Smooth muscle cell (in vitro differentiated cells): ENCODE measurements at regions not wholly inside any gene's neighbourhood (a gene's known extent, or its start where the extent isn't known, plus 50 kb on each side); places are given as distances from the start of the nearest gene placed in this dataset.

Experiments used
- DNase-seq: peaks from one replicate; lab custom pipeline; 2025; ENCODE audit not compliant: unreplicated experiment; lab: John Stamatoyannopoulos, UW
- H2AFZ ChIP-seq: fragments of 200-600 bp; sonication (generic); 2 replicates; pipeline ENCODE4 v1.6.0; 2016; ENCODE audit warnings: antibody characterized with exemption, low read depth, mild to moderate bottlenecking
- H3F3A ChIP-seq: fragments of 200-600 bp; sonication (generic); 2 replicates; pipeline ENCODE4 v1.6.0; 2017; ENCODE audit warnings: antibody characterized with exemption, low read depth
- H3K27ac ChIP-seq: fragments of 200-600 bp; sonication (generic); 2 replicates; pipeline ENCODE4 v1.5.1; 2016; ENCODE audit warnings: low read depth, mild to moderate bottlenecking
- H3K27me3 ChIP-seq: fragments of 200-600 bp; sonication (generic); 2 replicates; pipeline ENCODE4 v1.6.1; 2016; ENCODE audit warnings: low read depth, mild to moderate bottlenecking
- H3K36me3 ChIP-seq: fragments of 200-600 bp; sonication (generic); 2 replicates; pipeline ENCODE4 v1.5.1; 2016; ENCODE audit warnings: low read depth
- H3K4me1 ChIP-seq: fragments of 200-600 bp; sonication (generic); 2 replicates; pipeline ENCODE4 v1.5.1; 2016; ENCODE audit warnings: low read depth
- H3K4me2 ChIP-seq: fragments of 200-600 bp; sonication (generic); 2 replicates; pipeline ENCODE4 v1.6.0; 2016; ENCODE audit warnings: mild to moderate bottlenecking
- H3K4me3 ChIP-seq: fragments of 200-600 bp; sonication (generic); 2 replicates; pipeline ENCODE4 v1.5.1; 2016; ENCODE audit warnings: mild to moderate bottlenecking
- H3K79me2 ChIP-seq: fragments of 200-600 bp; sonication (generic); 2 replicates; pipeline ENCODE4 v1.6.0; 2016; ENCODE audit warnings: low read depth, mild to moderate bottlenecking
- H3K9ac ChIP-seq: fragments of 200-600 bp; sonication (generic); 2 replicates; pipeline ENCODE4 v1.6.0; 2016; ENCODE audit warnings: low read depth
- H3K9me3 ChIP-seq: fragments of 200-600 bp; sonication (generic); replicated peaks from 2 replicates; pipeline ENCODE4 v1.5.1; 2016; ENCODE audit warnings: low read depth
- H4K20me1 ChIP-seq: fragments of 200-600 bp; sonication (generic); 2 replicates; pipeline ENCODE4 v1.6.0; 2016; ENCODE audit warnings: low read depth
- WGBS: methylation state at CpG from one replicate; pipeline ENCODE4 v1.1.7; 2016; ENCODE audit warnings: low lambda C conversion rate; 5-methylcytosine and 5-hydroxymethylcytosine counted together
- TF ChIP-seq, protein P1 (sequence below): fragments of 200-600 bp; sonication (generic); IDR thresholded peaks from 2 replicates; pipeline ENCODE4 v1.5.1; 2017; ENCODE audit warnings: borderline replicate concordance, mild to moderate bottlenecking, antibody characterized with exemption; ENCODE audit not compliant: insufficient read depth, poor library complexity, severe bottlenecking

DNA sequence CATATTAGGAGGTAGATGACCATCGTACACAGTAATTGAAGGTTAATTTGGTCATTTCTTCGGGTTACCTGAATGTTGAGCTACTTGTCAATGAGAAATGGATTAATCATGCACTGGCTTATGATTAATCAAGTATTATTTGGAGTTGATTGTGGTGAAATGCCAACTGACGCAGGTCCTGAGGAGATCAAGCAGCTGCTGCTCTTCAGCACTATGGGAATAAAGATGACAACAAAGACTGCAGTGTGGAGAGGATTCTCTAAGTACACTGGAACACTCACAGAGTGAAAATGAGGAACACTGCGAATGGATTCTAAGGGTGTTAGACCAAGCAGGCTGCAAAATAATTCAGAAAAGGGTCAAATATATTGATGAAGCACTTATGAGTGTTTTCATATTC lies 202.8 kb upstream of the DIO2 start:
- no peaks in the 10 kb centered on the region for H3K27me3 ChIP-seq
- H3K27ac ChIP-seq = no peak overlapping the region
- H3K4me3 ChIP-seq = no peak overlapping the region
- H2AFZ ChIP-seq = no peak overlapping the region
- no peak for DNase-seq
- H3K36me3 ChIP-seq = no peaks in the 10 kb centered on the region
- no peaks in the 10 kb centered on the region for H3F3A ChIP-seq
- TF ChIP-seq, protein P1, sequence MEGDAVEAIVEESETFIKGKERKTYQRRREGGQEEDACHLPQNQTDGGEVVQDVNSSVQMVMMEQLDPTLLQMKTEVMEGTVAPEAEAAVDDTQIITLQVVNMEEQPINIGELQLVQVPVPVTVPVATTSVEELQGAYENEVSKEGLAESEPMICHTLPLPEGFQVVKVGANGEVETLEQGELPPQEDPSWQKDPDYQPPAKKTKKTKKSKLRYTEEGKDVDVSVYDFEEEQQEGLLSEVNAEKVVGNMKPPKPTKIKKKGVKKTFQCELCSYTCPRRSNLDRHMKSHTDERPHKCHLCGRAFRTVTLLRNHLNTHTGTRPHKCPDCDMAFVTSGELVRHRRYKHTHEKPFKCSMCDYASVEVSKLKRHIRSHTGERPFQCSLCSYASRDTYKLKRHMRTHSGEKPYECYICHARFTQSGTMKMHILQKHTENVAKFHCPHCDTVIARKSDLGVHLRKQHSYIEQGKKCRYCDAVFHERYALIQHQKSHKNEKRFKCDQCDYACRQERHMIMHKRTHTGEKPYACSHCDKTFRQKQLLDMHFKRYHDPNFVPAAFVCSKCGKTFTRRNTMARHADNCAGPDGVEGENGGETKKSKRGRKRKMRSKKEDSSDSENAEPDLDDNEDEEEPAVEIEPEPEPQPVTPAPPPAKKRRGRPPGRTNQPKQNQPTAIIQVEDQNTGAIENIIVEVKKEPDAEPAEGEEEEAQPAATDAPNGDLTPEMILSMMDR = no peak
- no peaks in the 10 kb centered on the region for H4K20me1 ChIP-seq
- H3K9ac ChIP-seq = no peak overlapping the region
- 88% methylated on average over 4 of the region's 4 CpGs for WGBS
- no peaks in the 10 kb centered on the region for H3K4me1 ChIP-seq
- no peaks in the 10 kb centered on the region for H3K9me3 ChIP-seq
- no peak overlapping the region for H3K4me2 ChIP-seq
- no peaks in the 10 kb centered on the region for H3K79me2 ChIP-seq

DNA sequence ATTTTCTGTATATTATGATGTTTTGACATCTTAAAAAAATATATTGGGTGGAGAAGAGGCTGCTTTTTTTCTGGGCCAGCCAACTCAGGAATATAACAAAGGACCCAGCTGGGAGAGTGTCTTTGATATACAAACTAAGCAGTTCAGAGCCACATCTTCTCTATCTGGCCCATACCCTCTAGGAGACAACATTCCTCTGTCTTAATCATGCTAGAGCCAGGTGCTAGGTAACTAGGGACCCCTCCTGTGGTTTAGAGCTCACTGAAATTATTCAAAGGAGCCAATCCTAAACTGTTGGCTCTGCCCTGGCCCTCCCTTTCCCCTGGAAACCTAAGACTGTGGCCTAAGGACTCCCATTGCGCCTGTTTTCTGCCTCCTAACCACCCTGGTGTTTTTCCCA lies 193.1 kb upstream of the DIO2 start:
- H3K4me1 ChIP-seq = no peaks in the 10 kb centered on the region
- no peak overlapping the region for H3K4me3 ChIP-seq
- DNase-seq = no peak
- TF ChIP-seq, protein P1 = no peak
- H3K27ac ChIP-seq = no peak overlapping the region
- no peaks in the 10 kb centered on the region for H3F3A ChIP-seq
- no peak overlapping the region for H3K4me2 ChIP-seq
- H2AFZ ChIP-seq = no peak overlapping the region
- no peaks in the 10 kb centered on the region for H4K20me1 ChIP-seq
- H3K9me3 ChIP-seq = no peaks in the 10 kb centered on the region
- WGBS = 92% methylated on average over 1 of the region's 1 CpG
- H3K27me3 ChIP-seq = no peaks in the 10 kb centered on the region
- no peaks in the 10 kb centered on the region for H3K79me2 ChIP-seq
- no peaks in the 10 kb centered on the region for H3K36me3 ChIP-seq
- no peak overlapping the region for H3K9ac ChIP-seq

DNA sequence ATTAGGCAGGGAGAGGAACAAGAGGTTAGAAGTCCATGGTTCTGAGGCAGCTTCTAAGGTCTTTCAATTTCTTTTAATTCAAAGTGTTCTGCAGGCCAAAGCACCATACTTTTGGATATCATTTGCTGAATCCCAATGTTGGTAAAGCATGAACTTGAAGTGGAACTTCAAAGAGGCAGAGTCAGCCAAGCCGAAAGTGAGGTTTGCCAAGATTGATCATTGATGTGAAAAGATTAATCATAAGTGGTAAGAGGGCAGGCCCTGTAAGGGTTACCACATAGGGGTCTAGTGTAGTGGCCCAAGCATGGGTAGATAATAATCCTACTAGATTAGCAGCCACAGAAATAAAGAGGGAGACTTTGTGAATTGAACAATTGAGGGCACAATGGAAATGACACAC lies 191.7 kb upstream of the DIO2 start:
- Histone ChIP-seq H3K4me3 (no peak overlapping the region), H3K4me2 (no peak overlapping the region), H3K79me2 (no peaks in the 10 kb centered on the region), H4K20me1 (no peaks in the 10 kb centered on the region), H3K9ac (no peak overlapping the region), H3K27me3 (no peaks in the 10 kb centered on the region), H3K9me3 (no peaks in the 10 kb centered on the region), H3K36me3 (no peaks in the 10 kb centered on the region), H2AFZ (no peak overlapping the region), H3F3A (no peaks in the 10 kb centered on the region), H3K27ac (peak overlapping the region; percentile 5), H3K4me1 (no peaks in the 10 kb centered on the region)
- TF ChIP-seq, protein P1 = no peak
- DNase-seq = no peak
- 87% methylated on average over 1 of the region's 1 CpG for WGBS

DNA sequence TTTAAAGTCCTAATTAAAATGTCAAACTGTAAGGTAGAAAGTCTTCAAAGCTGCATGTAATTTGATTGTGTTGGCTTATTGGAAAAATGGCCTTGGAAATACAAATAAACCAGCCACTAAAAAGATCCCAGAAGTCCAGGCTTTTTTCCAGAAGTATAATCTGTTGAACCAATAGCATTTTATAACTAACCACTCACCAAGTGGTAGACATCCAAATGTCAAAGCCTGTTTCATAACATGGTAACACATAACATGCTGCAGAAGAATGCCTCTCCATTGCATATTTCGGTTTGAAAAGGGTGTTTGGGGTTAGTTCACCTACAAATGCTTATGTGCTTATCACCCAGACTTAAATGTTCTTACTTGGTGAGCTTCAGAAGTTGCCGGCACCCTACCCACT lies 183.7 kb upstream of the DIO2 start:
- no peak for DNase-seq
- Histone ChIP-seq H2AFZ (no peak overlapping the region), H3K9me3 (no peaks in the 10 kb centered on the region), H3K4me1 (no peaks in the 10 kb centered on the region), H3K4me2 (no peak overlapping the region), H4K20me1 (no peaks in the 10 kb centered on the region), H3K4me3 (no peak overlapping the region), H3K27me3 (no peaks in the 10 kb centered on the region), H3K36me3 (no peaks in the 10 kb centered on the region), H3K27ac (no peak overlapping the region), H3K79me2 (no peaks in the 10 kb centered on the region), H3K9ac (no peak overlapping the region), H3F3A (no peaks in the 10 kb centered on the region)
- TF ChIP-seq, protein P1 = no peak
- WGBS = 88% methylated on average over 2 of the region's 2 CpGs
